Gastroesophageal sphincter (tissue), 4 donors: ENCODE measurements at regions not wholly inside any gene's neighbourhood (a gene's known extent, or its start where the extent isn't known, plus 50 kb on each side); places are given as distances from the start of the nearest gene placed in this dataset.

ENCODE experiments used
- ATAC-seq: fragments of 150-250 bp; one replicate; pipeline ENCODE4 v1.9.1; 2016; ENCODE audit warnings: mild to moderate bottlenecking, moderate library complexity
- H3K27ac ChIP-seq, 4 donors: fragments of 200-600 bp; sonication (generic) in 3 of 4; 1 replicate in 3 of 4; 2 replicates in 1 of 4; pipeline ENCODE4 v1.5.1; 2016 to 2019
- H3K27me3 ChIP-seq: fragments of 200-600 bp; sonication (generic); one replicate; pipeline ENCODE4 v1.5.1; 2019
- H3K36me3 ChIP-seq, 2 donors: fragments of 200-600 bp; sonication (generic); one replicate each; pipeline ENCODE4 v1.5.1; 2019; ENCODE audit warnings: control low read depth in 1 of 2
- H3K4me1 ChIP-seq, 3 donors: fragments of 200-600 bp; sonication (generic); 1 replicate in 2 of 3; 2 replicates in 1 of 3; pipeline ENCODE4 v1.5.1; 2016 to 2019; ENCODE audit warnings: control low read depth in 2 of 3
- H3K4me3 ChIP-seq, 2 donors: fragments of 200-600 bp; sonication (generic); one replicate each; pipeline ENCODE4 v1.5.1; 2019; ENCODE audit warnings: mild to moderate bottlenecking in 1 of 2, moderate library complexity in 1 of 2
- H3K9me3 ChIP-seq, 3 donors: fragments of 200-600 bp; sonication (generic); one replicate each; pipeline ENCODE4 v1.5.1; 2017 to 2019; ENCODE audit warnings: control low read depth in 2 of 3
- CTCF ChIP-seq, 4 experiments: fragments of 200-600 bp in 2 of 4; fragments of 450-650 bp in 2 of 4; sonication (generic) in 1 of 4; IDR thresholded peaks; one replicate each; pipeline ENCODE4 v1.5.1; 2017 to 2019; ENCODE audit warnings: antibody characterized with exemption in 4 of 4, mild to moderate bottlenecking in 2 of 4, moderate library complexity in 2 of 4
- EP300 ChIP-seq: sonication (generic); formaldehyde crosslinking; IDR thresholded peaks from one replicate; pipeline ENCODE4 v1.6.1; 2017; ENCODE audit warnings: antibody characterized with exemption, mild to moderate bottlenecking
- POLR2A ChIP-seq, 2 donors: fragments of 450-650 bp; IDR thresholded peaks; one replicate each; pipeline ENCODE4 v1.6.1; 2017; ENCODE audit warnings: antibody characterized with exemption in 2 of 2, mild to moderate bottlenecking in 2 of 2, moderate library complexity in 1 of 2
- POLR2AphosphoS5 ChIP-seq: sonication (generic); formaldehyde crosslinking; IDR thresholded peaks from one replicate; pipeline ENCODE4 v1.6.1; 2017; ENCODE audit warnings: antibody characterized with exemption
- WGBS, 2 donors: methylation state at CpG; one replicate each; pipeline ENCODE4 v1.1.5; 2018; ENCODE audit warnings: low coverage in 1 of 2; 5-methylcytosine and 5-hydroxymethylcytosine counted together

GRCh38 chr19:29003641-29004409 lies 209.1 kb downstream of the UQCRFS1 start:
- Histone ChIP-seq H3K4me3 (no peak overlapping the region), H3K4me1 (peaks cover 0 to 33% (median 7%) of the 10 kb centered on the region in 3 donors), H3K36me3 (no peaks in the 10 kb centered on the region), H3K27me3 (peaks cover 7% of the 10 kb centered on the region), H3K27ac (no peak overlapping the region), H3K9me3 (no peaks in the 10 kb centered on the region)
- ATAC-seq: peak; percentile 41
- 60 to 67% methylated on average over 5 of the region's 7 CpGs for WGBS, 2 donors
- TF ChIP-seq POLR2AphosphoS5: no peak
- no peak for TF ChIP-seq CTCF (IDR thresholded peaks at IDR 0.05)
- no peak for TF ChIP-seq EP300
- TF ChIP-seq POLR2A (IDR thresholded peaks at IDR 0.05): no peak

- H3K27me3 ChIP-seq: peaks cover 8% of the 10 kb centered on the region
- H3K27ac ChIP-seq: peak overlapping the region in 1 of 4 donors; percentile 37
- peaks cover 0 to 33% (median 7%) of the 10 kb centered on the region in 3 donors for H3K4me1 ChIP-seq
- no peak overlapping the region for H3K4me3 ChIP-seq
- 32 to 42% methylated on average over 2 to 4 of the region's 10 CpGs for WGBS, 2 donors
- no peaks in the 10 kb centered on the region for H3K36me3 ChIP-seq
- no peak for ATAC-seq
- TF ChIP-seq CTCF (IDR thresholded peaks at IDR 0.05) (no peak), POLR2A (IDR thresholded peaks at IDR 0.05) (no peak), POLR2AphosphoS5 (no peak), EP300 (no peak)
- no peaks in the 10 kb centered on the region for H3K9me3 ChIP-seq
Measured at GRCh38 chr19:29002336-29002735, 210.6 kb downstream of the UQCRFS1 start.

GRCh38 chr19:29001597-29002245 lies 211.2 kb downstream of the UQCRFS1 start:
- Histone ChIP-seq H3K4me1 (peaks cover 0 to 33% (median 7%) of the 10 kb centered on the region in 3 donors), H3K4me3 (no peak overlapping the region), H3K27me3 (peaks cover 8% of the 10 kb centered on the region), H3K36me3 (no peaks in the 10 kb centered on the region), H3K27ac (peak overlapping the region in 1 of 4 donors; percentile 37), H3K9me3 (no peaks in the 10 kb centered on the region)
- no peak for ATAC-seq
- TF ChIP-seq POLR2A (IDR thresholded peaks at IDR 0.05): no peak
- WGBS, 2 donors: 24 to 35% methylated on average over 11 to 12 of the region's 12 CpGs

GRCh38 chr19:29001141-29001581 lies 211.8 kb downstream of the UQCRFS1 start:
- WGBS, 2 donors: 83 to 100% methylated on average over 1 to 5 of the region's 7 CpGs

More at GRCh38 chr19:29001141-29001581, 211.8 kb downstream of the UQCRFS1 start:
- Histone ChIP-seq H3K36me3 (no peaks in the 10 kb centered on the region), H3K27me3 (peaks cover 8% of the 10 kb centered on the region), H3K4me1 (peaks cover 0 to 33% (median 7%) of the 10 kb centered on the region in 3 donors), H3K4me3 (no peak overlapping the region), H3K27ac (no peak overlapping the region), H3K9me3 (no peaks in the 10 kb centered on the region)
- TF ChIP-seq EP300: no peak
- TF ChIP-seq CTCF (IDR thresholded peaks at IDR 0.05): no peak
- TF ChIP-seq POLR2AphosphoS5: no peak
- TF ChIP-seq POLR2A (IDR thresholded peaks at IDR 0.05): no peak
- no peak for ATAC-seq
